HepG2 (cell line): ENCODE measurements at regions not wholly inside any gene's neighbourhood (a gene's known extent, or its start where the extent isn't known, plus 50 kb on each side); places are given as distances from the start of the nearest gene placed in this dataset.

Experiments used
- BHLHE40 ChIP-seq: IDR thresholded peaks from 2 replicates; pipeline ENCODE4 v1.6.1; 2011; ENCODE audit warnings: low read length, improper control_type of control experiment
- RARA ChIP-seq: IDR thresholded peaks from 2 replicates; pipeline ENCODE4 v1.6.1; 2016; ENCODE audit warnings: missing genetic modification reagents, missing compliant biosample characterization
- ZMYM3 ChIP-seq: sonication (generic); formaldehyde crosslinking; IDR thresholded peaks from 2 replicates; pipeline ENCODE4 v1.5.1; 2020; ENCODE audit warnings: mild to moderate bottlenecking, missing genetic modification reagents
- ZNF124 ChIP-seq: sonication (generic); formaldehyde crosslinking; IDR thresholded peaks from 2 replicates; pipeline ENCODE4 v1.4.0; 2020; ENCODE audit warnings: missing genetic modification reagents
- ZNF318 ChIP-seq: sonication (generic); formaldehyde crosslinking; IDR thresholded peaks from 2 replicates; pipeline ENCODE4 v1.4.0; 2020; ENCODE audit warnings: mild to moderate bottlenecking, missing genetic modification reagents
- ZNF646 ChIP-seq: sonication (generic); formaldehyde crosslinking; IDR thresholded peaks from 2 replicates; pipeline ENCODE4 v1.9.0; 2021; ENCODE audit warnings: mild to moderate bottlenecking, missing genetic modification reagents
- ZNF75D ChIP-seq: sonication (generic); formaldehyde crosslinking; IDR thresholded peaks from 2 replicates; pipeline ENCODE4 v1.8.1; 2023; ENCODE audit warnings: missing genetic modification reagents, mild to moderate bottlenecking, borderline replicate concordance
- ZSCAN22 ChIP-seq: sonication (generic); formaldehyde crosslinking; IDR thresholded peaks from 2 replicates; pipeline ENCODE4 v1.4.0; 2020; ENCODE audit warnings: mild to moderate bottlenecking, missing genetic modification reagents

- no peak for TF ChIP-seq ZNF646 (CRISPR knock-in tag)
- TF ChIP-seq ZNF318, result no peak
- TF ChIP-seq ZNF124, result no peak
- TF ChIP-seq ZSCAN22, result no peak
- TF ChIP-seq RARA (CRISPR knock-in tag), result no peak
- TF ChIP-seq ZMYM3, result no peak
- TF ChIP-seq BHLHE40, result no peak
- no peak for TF ChIP-seq ZNF75D
Observed at GRCh38 chr1:219405531-219406331, 207.2 kb downstream of the ZC3H11B start (continued).
